ENCODE measurements at regions not wholly inside any gene's neighbourhood (a gene's known extent, or its start where the extent isn't known, plus 50 kb on each side); places are given as distances from the start of the nearest gene placed in this dataset.

GRCh38 chr2:53289309-53290006, 478.1 kb upstream of the CHAC2 start:
- ATAC-seq, result no peak
- no peak for TF ChIP-seq CTCF (IDR thresholded peaks at IDR 0.05)

GRCh38 chr2:53286345-53286744, 481.3 kb upstream of the CHAC2 start:
- Histone ChIP-seq H3K36me3 (no peaks in the 10 kb centered on the region), H3K4me1 (no peaks in the 10 kb centered on the region), H3K9me3 (no peaks in the 10 kb centered on the region), H3K27me3 (ENCODE audit: low read depth) (no peaks in the 10 kb centered on the region), H3K4me3 (no peak overlapping the region), H3K27ac (no peak overlapping the region)
- intact Hi-C loops (cut with DNase I), result no loop called here
- TF ChIP-seq CTCF (IDR thresholded peaks at IDR 0.05), result no peak
- DNase-seq (no peak), ATAC-seq (no peak)

More at GRCh38 chr2:53289309-53290006, 478.1 kb upstream of the CHAC2 start:
- Histone ChIP-seq H3K4me3 (no peak overlapping the region), H3K9me3 (no peaks in the 10 kb centered on the region), H3K36me3 (no peaks in the 10 kb centered on the region), H3K27ac (no peak overlapping the region), H3K4me1 (no peaks in the 10 kb centered on the region), H3K27me3 (ENCODE audit: low read depth) (no peaks in the 10 kb centered on the region)
- intact Hi-C loops (cut with DNase I), result no loop called here
- DNase-seq, result no peak

GRCh38 chr2:53275743-53276142, 491.9 kb upstream of the CHAC2 start:
- no peak for TF ChIP-seq CTCF (IDR thresholded peaks at IDR 0.05)
- no peak for ATAC-seq
- Histone ChIP-seq H3K27ac (no peak overlapping the region), H3K4me3 (no peak overlapping the region), H3K36me3 (no peaks in the 10 kb centered on the region), H3K27me3 (ENCODE audit: low read depth) (no peaks in the 10 kb centered on the region), H3K9me3 (no peaks in the 10 kb centered on the region), H3K4me1 (no peaks in the 10 kb centered on the region)
- DNase-seq, result no peak
- intact Hi-C loops (cut with DNase I), result no loop called here

GRCh38 chr2:53268626-53269025, 499.0 kb upstream of the CHAC2 start:
- H3K4me1 ChIP-seq, result no peaks in the 10 kb centered on the region
- DNase-seq, result no peak
- H3K27me3 ChIP-seq (ENCODE audit: low read depth), result no peaks in the 10 kb centered on the region
- intact Hi-C loops (cut with DNase I), result no loop called here
- no peak for TF ChIP-seq CTCF (IDR thresholded peaks at IDR 0.05)
- H3K9me3 ChIP-seq, result no peaks in the 10 kb centered on the region
- H3K4me3 ChIP-seq, result no peak overlapping the region
- no peaks in the 10 kb centered on the region for H3K36me3 ChIP-seq
- no peak for ATAC-seq
- H3K27ac ChIP-seq, result no peak overlapping the region

GRCh38 chr2:53268086-53268485, 499.5 kb upstream of the CHAC2 start:
- DNase-seq (no peak), ATAC-seq (no peak)
- intact Hi-C loops (cut with DNase I), result no loop called here
- TF ChIP-seq CTCF (IDR thresholded peaks at IDR 0.05), result no peak
- no peaks in the 10 kb centered on the region for H3K27me3 ChIP-seq (ENCODE audit: low read depth)
- H3K27ac ChIP-seq, result no peak overlapping the region
- no peaks in the 10 kb centered on the region for H3K36me3 ChIP-seq
- H3K9me3 ChIP-seq, result no peaks in the 10 kb centered on the region
- H3K4me1 ChIP-seq, result no peaks in the 10 kb centered on the region
- H3K4me3 ChIP-seq, result no peak overlapping the region
